ENCODE measurements at regions not wholly inside any gene's neighbourhood (a gene's known extent, or its start where the extent isn't known, plus 50 kb on each side); places are given as distances from the start of the nearest gene placed in this dataset.

DNA sequence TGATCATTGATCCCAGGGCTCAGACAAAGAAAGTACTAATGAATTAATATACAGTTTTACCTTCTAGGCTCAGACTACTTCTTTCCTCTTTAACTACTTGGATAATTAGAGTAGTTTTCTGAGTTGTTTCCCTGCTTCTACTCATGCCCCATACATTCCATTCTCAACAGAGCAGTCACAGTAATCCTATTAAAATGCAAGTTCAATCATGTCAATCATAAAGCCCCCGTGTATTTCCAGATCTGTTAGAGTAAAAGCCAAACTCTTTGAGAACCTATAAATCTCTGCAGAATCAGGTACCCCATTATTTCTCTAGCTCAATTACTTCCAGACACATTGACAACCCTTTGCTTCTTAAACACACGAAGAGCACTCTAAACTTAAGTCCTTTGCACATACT, 242.1 kb upstream of the PRMT6 start:
- TF ChIP-seq JUND (IDR thresholded peaks at IDR 0.05) (no peak), GABPA (IDR thresholded peaks at IDR 0.05 in 1 of 2, conservative IDR thresholded peaks at IDR 0.05 in 1 of 2) (no peak), SP1 (IDR thresholded peaks at IDR 0.05) (no peak), HNF4A (conservative IDR thresholded peaks at IDR 0.05) (no peak), EGR1 (IDR thresholded peaks at IDR 0.05; ENCODE audit: low read depth in 2 of 2) (no peak), YY1 (IDR thresholded peaks at IDR 0.05) (no peak)
- TF ChIP-seq, protein P1, sequence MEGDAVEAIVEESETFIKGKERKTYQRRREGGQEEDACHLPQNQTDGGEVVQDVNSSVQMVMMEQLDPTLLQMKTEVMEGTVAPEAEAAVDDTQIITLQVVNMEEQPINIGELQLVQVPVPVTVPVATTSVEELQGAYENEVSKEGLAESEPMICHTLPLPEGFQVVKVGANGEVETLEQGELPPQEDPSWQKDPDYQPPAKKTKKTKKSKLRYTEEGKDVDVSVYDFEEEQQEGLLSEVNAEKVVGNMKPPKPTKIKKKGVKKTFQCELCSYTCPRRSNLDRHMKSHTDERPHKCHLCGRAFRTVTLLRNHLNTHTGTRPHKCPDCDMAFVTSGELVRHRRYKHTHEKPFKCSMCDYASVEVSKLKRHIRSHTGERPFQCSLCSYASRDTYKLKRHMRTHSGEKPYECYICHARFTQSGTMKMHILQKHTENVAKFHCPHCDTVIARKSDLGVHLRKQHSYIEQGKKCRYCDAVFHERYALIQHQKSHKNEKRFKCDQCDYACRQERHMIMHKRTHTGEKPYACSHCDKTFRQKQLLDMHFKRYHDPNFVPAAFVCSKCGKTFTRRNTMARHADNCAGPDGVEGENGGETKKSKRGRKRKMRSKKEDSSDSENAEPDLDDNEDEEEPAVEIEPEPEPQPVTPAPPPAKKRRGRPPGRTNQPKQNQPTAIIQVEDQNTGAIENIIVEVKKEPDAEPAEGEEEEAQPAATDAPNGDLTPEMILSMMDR (IDR thresholded peaks at IDR 0.05; ENCODE audit: low read depth, low read length, missing input control) = no peak
- TF ChIP-seq, protein P2, sequence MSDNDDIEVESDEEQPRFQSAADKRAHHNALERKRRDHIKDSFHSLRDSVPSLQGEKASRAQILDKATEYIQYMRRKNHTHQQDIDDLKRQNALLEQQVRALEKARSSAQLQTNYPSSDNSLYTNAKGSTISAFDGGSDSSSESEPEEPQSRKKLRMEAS (IDR thresholded peaks at IDR 0.05) = no peak
- TF ChIP-seq, protein P3, sequence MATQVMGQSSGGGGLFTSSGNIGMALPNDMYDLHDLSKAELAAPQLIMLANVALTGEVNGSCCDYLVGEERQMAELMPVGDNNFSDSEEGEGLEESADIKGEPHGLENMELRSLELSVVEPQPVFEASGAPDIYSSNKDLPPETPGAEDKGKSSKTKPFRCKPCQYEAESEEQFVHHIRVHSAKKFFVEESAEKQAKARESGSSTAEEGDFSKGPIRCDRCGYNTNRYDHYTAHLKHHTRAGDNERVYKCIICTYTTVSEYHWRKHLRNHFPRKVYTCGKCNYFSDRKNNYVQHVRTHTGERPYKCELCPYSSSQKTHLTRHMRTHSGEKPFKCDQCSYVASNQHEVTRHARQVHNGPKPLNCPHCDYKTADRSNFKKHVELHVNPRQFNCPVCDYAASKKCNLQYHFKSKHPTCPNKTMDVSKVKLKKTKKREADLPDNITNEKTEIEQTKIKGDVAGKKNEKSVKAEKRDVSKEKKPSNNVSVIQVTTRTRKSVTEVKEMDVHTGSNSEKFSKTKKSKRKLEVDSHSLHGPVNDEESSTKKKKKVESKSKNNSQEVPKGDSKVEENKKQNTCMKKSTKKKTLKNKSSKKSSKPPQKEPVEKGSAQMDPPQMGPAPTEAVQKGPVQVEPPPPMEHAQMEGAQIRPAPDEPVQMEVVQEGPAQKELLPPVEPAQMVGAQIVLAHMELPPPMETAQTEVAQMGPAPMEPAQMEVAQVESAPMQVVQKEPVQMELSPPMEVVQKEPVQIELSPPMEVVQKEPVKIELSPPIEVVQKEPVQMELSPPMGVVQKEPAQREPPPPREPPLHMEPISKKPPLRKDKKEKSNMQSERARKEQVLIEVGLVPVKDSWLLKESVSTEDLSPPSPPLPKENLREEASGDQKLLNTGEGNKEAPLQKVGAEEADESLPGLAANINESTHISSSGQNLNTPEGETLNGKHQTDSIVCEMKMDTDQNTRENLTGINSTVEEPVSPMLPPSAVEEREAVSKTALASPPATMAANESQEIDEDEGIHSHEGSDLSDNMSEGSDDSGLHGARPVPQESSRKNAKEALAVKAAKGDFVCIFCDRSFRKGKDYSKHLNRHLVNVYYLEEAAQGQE (IDR thresholded peaks at IDR 0.05) = no peak

Data from liver (tissue), 3 donors.